ENCODE measurements at regions not wholly inside any gene's neighbourhood (a gene's known extent, or its start where the extent isn't known, plus 50 kb on each side); places are given as distances from the start of the nearest gene placed in this dataset.
"Not testable (repeated sequence)": the region's sequence is repeated elsewhere in the genome, so short reads cannot be mapped to it uniquely, and the experiment has no call there.

GRCh38 chr6:160881148-160881808 is 110.3 kb upstream of the MAP3K4 start:
- no peak for DNase-seq
- Histone ChIP-seq H3K27me3 (no peaks in the 10 kb centered on the region), H3K4me1 (no peaks in the 10 kb centered on the region), H3K27ac (no peak overlapping the region), H3K4me3 (replicated peaks in 1 of 3) (no peak overlapping the region), H3K36me3 (no peaks in the 10 kb centered on the region), H3K9me3 (no peaks in the 10 kb centered on the region)
- TF ChIP-seq POLR2A (IDR thresholded peaks at IDR 0.05) (no peak), CTCF (IDR thresholded peaks at IDR 0.05) (no peak)
- intact Hi-C loops (cut with DNase I): no loop called here
- WGBS, 2 donors: 17 to 29% methylated on average over 2 of the region's 2 CpGs

- H3K27ac ChIP-seq: no peak overlapping the region
- H3K4me1 ChIP-seq: no peaks in the 10 kb centered on the region
- H3K4me3 ChIP-seq (replicated peaks in 1 of 3): no peak overlapping the region
- no peak for TF ChIP-seq POLR2A (IDR thresholded peaks at IDR 0.05)
- TF ChIP-seq CTCF (IDR thresholded peaks at IDR 0.05): no peak
- intact Hi-C loops (cut with DNase I): no loop called here
- 53 to 61% methylated on average over 2 of the region's 2 CpGs for WGBS, 2 donors
- no peaks in the 10 kb centered on the region for H3K27me3 ChIP-seq
- DNase-seq: no peak
- no peaks in the 10 kb centered on the region for H3K36me3 ChIP-seq
- H3K9me3 ChIP-seq: no peaks in the 10 kb centered on the region
Observed at GRCh38 chr6:160882006-160882405, 109.6 kb upstream of the MAP3K4 start.

GRCh38 chr6:160882791-160883279 is 108.7 kb upstream of the MAP3K4 start:
- 66 to 67% methylated on average over 5 of the region's 5 CpGs for WGBS, 2 donors
- H3K27ac ChIP-seq: no peak overlapping the region
- no peak for DNase-seq
- no peaks in the 10 kb centered on the region for H3K9me3 ChIP-seq
- H3K4me3 ChIP-seq (replicated peaks in 1 of 3): no peak overlapping the region
- TF ChIP-seq POLR2A (IDR thresholded peaks at IDR 0.05): no peak
- no peak for TF ChIP-seq CTCF (IDR thresholded peaks at IDR 0.05)
- intact Hi-C loops (cut with DNase I): no loop called here
- H3K27me3 ChIP-seq: no peaks in the 10 kb centered on the region
- H3K36me3 ChIP-seq: no peaks in the 10 kb centered on the region
- no peaks in the 10 kb centered on the region for H3K4me1 ChIP-seq

- TF ChIP-seq CTCF (IDR thresholded peaks at IDR 0.05) (no peak), POLR2A (IDR thresholded peaks at IDR 0.05) (no peak)
- 75 to 80% methylated on average over 2 of the region's 2 CpGs for WGBS, 2 donors
- no peak for DNase-seq
- Histone ChIP-seq H3K4me1 (no peaks in the 10 kb centered on the region), H3K27ac (no peak overlapping the region), H3K27me3 (no peaks in the 10 kb centered on the region), H3K4me3 (replicated peaks in 1 of 3) (no peak overlapping the region), H3K36me3 (no peaks in the 10 kb centered on the region), H3K9me3 (no peaks in the 10 kb centered on the region)
- intact Hi-C loops (cut with DNase I): no loop called here
Observed at GRCh38 chr6:160883560-160883959, 108.0 kb upstream of the MAP3K4 start.

GRCh38 chr6:160883999-160884398 is 107.6 kb upstream of the MAP3K4 start:
- WGBS, 2 donors: 78 to 90% methylated on average over 4 of the region's 4 CpGs
- no peak overlapping the region for H3K27ac ChIP-seq
- TF ChIP-seq CTCF (IDR thresholded peaks at IDR 0.05): no peak
- TF ChIP-seq POLR2A (IDR thresholded peaks at IDR 0.05): no peak

GRCh38 chr6:160889148-160889547 is 102.4 kb upstream of the MAP3K4 start:
- H3K36me3 ChIP-seq; H3K4me1 ChIP-seq; H3K4me3 ChIP-seq (replicated peaks in 1 of 3); intact Hi-C loops (cut with DNase I); H3K27me3 ChIP-seq; DNase-seq; H3K27ac ChIP-seq; H3K9me3 ChIP-seq: not testable (repeated sequence)
- WGBS, 2 donors: 75 to 77% methylated on average over 1 of the region's 1 CpG

More at GRCh38 chr6:160883999-160884398, 107.6 kb upstream of the MAP3K4 start:
- H3K27me3 ChIP-seq: no peaks in the 10 kb centered on the region
- no peaks in the 10 kb centered on the region for H3K9me3 ChIP-seq
- H3K36me3 ChIP-seq: no peaks in the 10 kb centered on the region
- H3K4me3 ChIP-seq (replicated peaks in 1 of 3): no peak overlapping the region
- intact Hi-C loops (cut with DNase I): no loop called here
- no peaks in the 10 kb centered on the region for H3K4me1 ChIP-seq
- DNase-seq: no peak
